HepG2 (cell line): ENCODE measurements at regions not wholly inside any gene's neighbourhood (a gene's known extent, or its start where the extent isn't known, plus 50 kb on each side); places are given as distances from the start of the nearest gene placed in this dataset.

Experiments used
- ATAC-seq: fragments of 200-7000 bp; cut with Tn5 transposase; 3 replicates; pipeline ENCODE4 v1.9.1; 2020; ENCODE audit warnings: mild to moderate bottlenecking, moderate library complexity
- BruUV-seq: library from RNA; stranded (reverse); fragments of 400-500 nt; replicated peaks from 2 replicates; lab custom pipeline; 2021; lab: Mats Ljungman, UMichigan
- CTCF ChIA-PET: fragments of 300-600 bp; formaldehyde crosslinking; extraction: SDS; loops from one replicate; lab custom pipeline; 2021; ENCODE audit warnings: low total read pairs, inconsistent platforms, low intra/inter-chr PET ratio; lab: Yijun Ruan, JAX
- POLR2A ChIA-PET: fragments of 350-600 bp; sonication (Branson Sonifier 250); formaldehyde crosslinking; loops from one replicate; lab custom pipeline; 2020; ENCODE audit warnings: antibody characterized with exemption, inconsistent platforms; lab: Yijun Ruan, JAX
- DNase-seq: peaks from one replicate; pipeline ENCODE4 v3.0.0-alpha.2; 2015; ENCODE audit warnings: low spot score
- FAIRE-seq: peaks from 3 replicates; lab custom pipeline; 2011; peaks lifted over from hg19 to GRCh38; lab: Jason Lieb, UNC
- H2AFZ ChIP-seq: one replicate; pipeline ENCODE4 v1.6.1; 2011; ENCODE audit warnings: low read length, inconsistent platforms
- H3K27ac ChIP-seq: fragments of 300-600 bp; 3 replicates; pipeline ENCODE4 v1.8.0; 2011; ENCODE audit warnings: mixed run types, mild to moderate bottlenecking, mixed read lengths, low read length, inconsistent platforms; ENCODE audit not compliant: insufficient read depth; ENCODE audit errors: extremely low read length
- H3K27me3 ChIP-seq, 2 experiments: fragments of 200-600 bp in 1 of 2; 2 replicates in 1 of 2; 3 replicates in 1 of 2; pipeline versions ENCODE4 v1.6.0 to v1.8.0; 2011; ENCODE audit warnings: low read length in 2 of 2, mild to moderate bottlenecking in 2 of 2, moderate library complexity in 2 of 2, inconsistent platforms in 1 of 2; ENCODE audit not compliant: insufficient read depth in 2 of 2, control insufficient read depth in 1 of 2
- H3K36me3 ChIP-seq, 2 experiments: fragments of 200-600 bp in 1 of 2; replicated peaks in 1 of 2; 2 replicates in 1 of 2; 3 replicates in 1 of 2; pipeline versions ENCODE4 v1.5.1 to v1.8.0; 2011; ENCODE audit warnings: low read length in 2 of 2, inconsistent platforms in 1 of 2; ENCODE audit not compliant: insufficient read depth in 2 of 2, control insufficient read depth in 1 of 2
- H3K4me1 ChIP-seq: 2 replicates; pipeline ENCODE4 v1.5.1; 2012; ENCODE audit warnings: low read length, inconsistent platforms; ENCODE audit not compliant: insufficient read depth
- H3K4me2 ChIP-seq: 2 replicates; pipeline ENCODE4 v1.6.0; 2011; ENCODE audit warnings: low read depth, low read length, inconsistent platforms
- H3K4me3 ChIP-seq, 3 experiments: fragments of 200-600 bp in 1 of 3; sonication (generic), shearing (Covaris generic) in 1 of 3; replicated peaks in 1 of 3; 2 replicates each; pipeline ENCODE4 v1.5.1; 2011 to 2016; ENCODE audit warnings: low read length in 3 of 3, inconsistent platforms in 2 of 3, low read depth in 2 of 3, mild to moderate bottlenecking in 2 of 3, control low read depth in 1 of 3, mixed read lengths in 1 of 3; ENCODE audit not compliant: insufficient read depth in 1 of 3
- H3K79me2 ChIP-seq: one replicate; pipeline ENCODE4 v1.6.1; 2011; ENCODE audit warnings: low read length, inconsistent platforms; ENCODE audit not compliant: insufficient read depth
- H3K9ac ChIP-seq: 2 replicates; pipeline ENCODE4 v1.6.0; 2011; ENCODE audit warnings: mild to moderate bottlenecking, low read depth, low read length, inconsistent platforms; ENCODE audit not compliant: insufficient read depth
- H3K9me3 ChIP-seq: 2 replicates; pipeline ENCODE4 v1.5.1; 2012; ENCODE audit warnings: mild to moderate bottlenecking, low read length
- H4K20me1 ChIP-seq: 2 replicates; pipeline ENCODE4 v1.6.0; 2011; ENCODE audit warnings: inconsistent platforms, mild to moderate bottlenecking, low read length, moderate library complexity; ENCODE audit not compliant: insufficient read depth
- ADNP ChIP-seq: sonication (generic); formaldehyde crosslinking; IDR thresholded peaks from 2 replicates; pipeline ENCODE4 v1.4.0; 2020; ENCODE audit warnings: missing genetic modification reagents
- FOSL2 ChIP-seq: sonication (generic); formaldehyde crosslinking; IDR thresholded peaks from 2 replicates; pipeline ENCODE4 v1.4.0; 2020; ENCODE audit warnings: missing genetic modification reagents
- MIXL1 ChIP-seq: IDR thresholded peaks from 2 replicates; pipeline ENCODE4 v1.6.1; 2016
- MXD4 ChIP-seq: IDR thresholded peaks from 2 replicates; pipeline ENCODE4 v1.6.1; 2016; ENCODE audit warnings: mild to moderate bottlenecking, missing biosample characterization, missing genetic modification reagents
- ZBTB38 ChIP-seq: sonication (generic); formaldehyde crosslinking; IDR thresholded peaks from 2 replicates; pipeline ENCODE4 v1.5.1; 2020; ENCODE audit warnings: mild to moderate bottlenecking, missing genetic modification reagents
- ZNF263 ChIP-seq: sonication (generic); formaldehyde crosslinking; IDR thresholded peaks from 2 replicates; pipeline ENCODE4 v1.4.0; 2020; ENCODE audit warnings: missing genetic modification reagents
- ZNF484 ChIP-seq: sonication (generic); formaldehyde crosslinking; IDR thresholded peaks from 2 replicates; pipeline ENCODE4 v1.5.1; 2020; ENCODE audit warnings: mild to moderate bottlenecking, low read depth, missing genetic modification reagents, borderline replicate concordance
- ZNF652 ChIP-seq: IDR thresholded peaks from 2 replicates; pipeline ENCODE4 v1.6.1; 2016; ENCODE audit warnings: low read depth, borderline replicate concordance
- ZNF775 ChIP-seq: sonication (generic); formaldehyde crosslinking; IDR thresholded peaks from 2 replicates; pipeline ENCODE4 v1.4.0; 2020; ENCODE audit warnings: missing genetic modification reagents, mild to moderate bottlenecking, moderate library complexity, borderline replicate concordance
- ZNF788 ChIP-seq: sonication (generic); formaldehyde crosslinking; IDR thresholded peaks from 2 replicates; pipeline ENCODE4 v1.5.0; 2020; ENCODE audit warnings: mild to moderate bottlenecking, missing genetic modification reagents, borderline replicate concordance
- WGBS: methylation state at CpG from one replicate; pipeline ENCODE4 v1.1.6; 2017; ENCODE audit warnings: low lambda C conversion rate; 5-methylcytosine and 5-hydroxymethylcytosine counted together
- in situ Hi-C: cut with HindIII; loops from 2 replicates; pipeline ENCODE4 v1.10.0; 2017; ENCODE audit warnings: low pct_unique_long_range_greater_than_20kb; ENCODE audit not compliant: extremely low pct_ligation_motif_present
- intact Hi-C: fragments of 100-400 bp; cut with micrococcal nuclease; formaldehyde crosslinking; loops from one replicate; pipeline ENCODE4 v1.10.0; 2022; ENCODE audit not compliant: unreplicated experiment
- TF ChIP-seq, protein P1 (sequence below): sonication (generic); formaldehyde crosslinking; IDR thresholded peaks from 2 replicates; pipeline ENCODE4 v1.5.0; 2020; ENCODE audit warnings: mild to moderate bottlenecking, missing genetic modification reagents, borderline replicate concordance
- TF ChIP-seq, protein P2 (sequence below): sonication (generic); formaldehyde crosslinking; IDR thresholded peaks from 2 replicates; pipeline ENCODE4 v1.4.0; 2020; ENCODE audit warnings: mild to moderate bottlenecking, missing genetic modification reagents

DNA sequence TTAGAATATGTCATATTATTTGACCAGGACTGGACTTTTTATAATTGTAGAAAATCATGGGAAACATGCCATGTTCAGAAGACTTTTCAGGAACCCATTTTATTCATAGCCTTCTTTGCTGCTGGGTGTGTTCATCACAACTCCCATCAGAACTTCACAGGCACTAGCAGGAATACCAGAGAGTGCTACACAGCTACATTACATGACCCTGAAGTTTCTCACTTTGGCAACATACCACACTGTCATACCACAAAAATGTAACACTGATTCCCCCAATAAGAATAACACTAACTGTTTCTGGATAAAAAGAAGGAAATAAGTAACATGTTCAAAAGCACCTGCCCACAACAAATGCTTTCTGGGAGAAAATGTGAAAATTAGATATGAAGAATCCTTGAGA is 405.4 kb downstream of the CDH2 start:
- BruUV-seq = no TSS peak
- POLR2A ChIA-PET = no interaction called here
- H3K36me3 ChIP-seq = no peaks in the 10 kb centered on the region
- no peak overlapping the region for H3K4me3 ChIP-seq
- intact Hi-C loops = no loop called here
- no peaks in the 10 kb centered on the region for H4K20me1 ChIP-seq
- no peak for FAIRE-seq
- ATAC-seq = no peak
- CTCF ChIA-PET = no interaction called here
- no peaks in the 10 kb centered on the region for H3K9me3 ChIP-seq
- H3K79me2 ChIP-seq = no peaks in the 10 kb centered on the region
- H2AFZ ChIP-seq = no peak overlapping the region
- TF ChIP-seq MIXL1 (CRISPR knock-in tag) (no peak), ZNF484 (CRISPR knock-in tag) (no peak), FOSL2 (CRISPR knock-in tag) (no peak), ZBTB38 (CRISPR knock-in tag) (no peak), ZNF652 (no peak)
- TF ChIP-seq, all 625 proteins: peak for 0
- Histone ChIP-seq H3K27me3 (no peaks in the 10 kb centered on the region), H3K9ac (no peak overlapping the region), H3K4me2 (no peak overlapping the region), H3K27ac (no peak overlapping the region), H3K4me1 (no peaks in the 10 kb centered on the region)
- DNase-seq = no peak
- in situ Hi-C loops = no loop called here

DNA sequence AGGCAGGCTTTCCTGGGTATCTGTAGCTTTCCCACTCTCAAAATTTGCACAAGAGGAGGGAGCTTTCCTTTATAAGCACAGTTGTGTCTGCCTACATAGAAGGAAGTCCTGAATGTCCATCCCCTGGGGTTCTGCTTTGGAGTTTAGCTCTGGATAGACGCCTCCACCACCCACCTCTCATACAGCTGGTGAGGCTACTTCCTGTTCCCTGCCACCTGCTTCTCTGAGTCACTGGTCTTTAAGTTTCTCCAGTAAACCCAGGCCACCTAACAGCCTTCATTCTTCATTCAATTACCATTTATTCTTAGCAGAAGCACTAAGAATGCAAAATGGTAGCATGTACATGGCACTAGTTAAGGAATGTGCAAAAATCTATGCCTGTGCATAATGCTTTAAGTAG is 407.8 kb downstream of the CDH2 start:
- no peak overlapping the region for H3K9ac ChIP-seq
- H2AFZ ChIP-seq = no peak overlapping the region
- H4K20me1 ChIP-seq = no peaks in the 10 kb centered on the region
- no peaks in the 10 kb centered on the region for H3K4me1 ChIP-seq
- H3K9me3 ChIP-seq = no peaks in the 10 kb centered on the region
- H3K27me3 ChIP-seq = no peaks in the 10 kb centered on the region
- FAIRE-seq = no peak
- POLR2A ChIA-PET = no interaction called here
- CTCF ChIA-PET = no interaction called here
- no peak for DNase-seq
- no peak for ATAC-seq
- no peaks in the 10 kb centered on the region for H3K79me2 ChIP-seq
- H3K36me3 ChIP-seq = no peaks in the 10 kb centered on the region
- 0% methylated on average over 1 of the region's 1 CpG for WGBS
- in situ Hi-C loops = no loop called here
- no TSS peak for BruUV-seq
- H3K27ac ChIP-seq = no peak overlapping the region
- H3K4me3 ChIP-seq = no peak overlapping the region
- H3K4me2 ChIP-seq = no peak overlapping the region
- intact Hi-C loops = no loop called here
- TF ChIP-seq ADNP (CRISPR knock-in tag) (no peak), ZNF775 (CRISPR knock-in tag) (no peak), ZNF788 (CRISPR knock-in tag) (no peak), ZNF263 (CRISPR knock-in tag) (no peak), MXD4 (CRISPR knock-in tag) (no peak)
- TF ChIP-seq, protein P1, sequence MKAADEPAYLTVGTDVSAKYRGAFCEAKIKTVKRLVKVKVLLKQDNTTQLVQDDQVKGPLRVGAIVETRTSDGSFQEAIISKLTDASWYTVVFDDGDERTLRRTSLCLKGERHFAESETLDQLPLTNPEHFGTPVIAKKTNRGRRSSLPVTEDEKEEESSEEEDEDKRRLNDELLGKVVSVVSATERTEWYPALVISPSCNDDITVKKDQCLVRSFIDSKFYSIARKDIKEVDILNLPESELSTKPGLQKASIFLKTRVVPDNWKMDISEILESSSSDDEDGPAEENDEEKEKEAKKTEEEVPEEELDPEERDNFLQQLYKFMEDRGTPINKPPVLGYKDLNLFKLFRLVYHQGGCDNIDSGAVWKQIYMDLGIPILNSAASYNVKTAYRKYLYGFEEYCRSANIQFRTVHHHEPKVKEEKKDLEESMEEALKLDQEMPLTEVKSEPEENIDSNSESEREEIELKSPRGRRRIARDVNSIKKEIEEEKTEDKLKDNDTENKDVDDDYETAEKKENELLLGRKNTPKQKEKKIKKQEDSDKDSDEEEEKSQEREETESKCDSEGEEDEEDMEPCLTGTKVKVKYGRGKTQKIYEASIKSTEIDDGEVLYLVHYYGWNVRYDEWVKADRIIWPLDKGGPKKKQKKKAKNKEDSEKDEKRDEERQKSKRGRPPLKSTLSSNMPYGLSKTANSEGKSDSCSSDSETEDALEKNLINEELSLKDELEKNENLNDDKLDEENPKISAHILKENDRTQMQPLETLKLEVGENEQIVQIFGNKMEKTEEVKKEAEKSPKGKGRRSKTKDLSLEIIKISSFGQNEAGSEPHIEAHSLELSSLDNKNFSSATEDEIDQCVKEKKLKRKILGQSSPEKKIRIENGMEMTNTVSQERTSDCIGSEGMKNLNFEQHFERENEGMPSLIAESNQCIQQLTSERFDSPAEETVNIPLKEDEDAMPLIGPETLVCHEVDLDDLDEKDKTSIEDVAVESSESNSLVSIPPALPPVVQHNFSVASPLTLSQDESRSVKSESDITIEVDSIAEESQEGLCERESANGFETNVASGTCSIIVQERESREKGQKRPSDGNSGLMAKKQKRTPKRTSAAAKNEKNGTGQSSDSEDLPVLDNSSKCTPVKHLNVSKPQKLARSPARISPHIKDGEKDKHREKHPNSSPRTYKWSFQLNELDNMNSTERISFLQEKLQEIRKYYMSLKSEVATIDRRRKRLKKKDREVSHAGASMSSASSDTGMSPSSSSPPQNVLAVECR (CRISPR knock-in tag) = no peak
- TF ChIP-seq, protein P2, sequence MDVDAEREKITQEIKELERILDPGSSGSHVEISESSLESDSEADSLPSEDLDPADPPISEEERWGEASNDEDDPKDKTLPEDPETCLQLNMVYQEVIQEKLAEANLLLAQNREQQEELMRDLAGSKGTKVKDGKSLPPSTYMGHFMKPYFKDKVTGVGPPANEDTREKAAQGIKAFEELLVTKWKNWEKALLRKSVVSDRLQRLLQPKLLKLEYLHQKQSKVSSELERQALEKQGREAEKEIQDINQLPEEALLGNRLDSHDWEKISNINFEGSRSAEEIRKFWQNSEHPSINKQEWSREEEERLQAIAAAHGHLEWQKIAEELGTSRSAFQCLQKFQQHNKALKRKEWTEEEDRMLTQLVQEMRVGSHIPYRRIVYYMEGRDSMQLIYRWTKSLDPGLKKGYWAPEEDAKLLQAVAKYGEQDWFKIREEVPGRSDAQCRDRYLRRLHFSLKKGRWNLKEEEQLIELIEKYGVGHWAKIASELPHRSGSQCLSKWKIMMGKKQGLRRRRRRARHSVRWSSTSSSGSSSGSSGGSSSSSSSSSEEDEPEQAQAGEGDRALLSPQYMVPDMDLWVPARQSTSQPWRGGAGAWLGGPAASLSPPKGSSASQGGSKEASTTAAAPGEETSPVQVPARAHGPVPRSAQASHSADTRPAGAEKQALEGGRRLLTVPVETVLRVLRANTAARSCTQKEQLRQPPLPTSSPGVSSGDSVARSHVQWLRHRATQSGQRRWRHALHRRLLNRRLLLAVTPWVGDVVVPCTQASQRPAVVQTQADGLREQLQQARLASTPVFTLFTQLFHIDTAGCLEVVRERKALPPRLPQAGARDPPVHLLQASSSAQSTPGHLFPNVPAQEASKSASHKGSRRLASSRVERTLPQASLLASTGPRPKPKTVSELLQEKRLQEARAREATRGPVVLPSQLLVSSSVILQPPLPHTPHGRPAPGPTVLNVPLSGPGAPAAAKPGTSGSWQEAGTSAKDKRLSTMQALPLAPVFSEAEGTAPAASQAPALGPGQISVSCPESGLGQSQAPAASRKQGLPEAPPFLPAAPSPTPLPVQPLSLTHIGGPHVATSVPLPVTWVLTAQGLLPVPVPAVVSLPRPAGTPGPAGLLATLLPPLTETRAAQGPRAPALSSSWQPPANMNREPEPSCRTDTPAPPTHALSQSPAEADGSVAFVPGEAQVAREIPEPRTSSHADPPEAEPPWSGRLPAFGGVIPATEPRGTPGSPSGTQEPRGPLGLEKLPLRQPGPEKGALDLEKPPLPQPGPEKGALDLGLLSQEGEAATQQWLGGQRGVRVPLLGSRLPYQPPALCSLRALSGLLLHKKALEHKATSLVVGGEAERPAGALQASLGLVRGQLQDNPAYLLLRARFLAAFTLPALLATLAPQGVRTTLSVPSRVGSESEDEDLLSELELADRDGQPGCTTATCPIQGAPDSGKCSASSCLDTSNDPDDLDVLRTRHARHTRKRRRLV (CRISPR knock-in tag) = no peak
